ENCODE measurements at regions not wholly inside any gene's neighbourhood (a gene's known extent, or its start where the extent isn't known, plus 50 kb on each side); places are given as distances from the start of the nearest gene placed in this dataset.

- intact Hi-C loops (cut with DNase I, micrococcal nuclease), result no loop called here
- H3K27ac Mint-ChIP-seq, result no peak overlapping the region
- H3K27ac ChIP-seq (ENCODE audit: low read depth in 1 of 2, low read length in 2 of 2), result no peak overlapping the region
- TF ChIP-seq, protein P1, sequence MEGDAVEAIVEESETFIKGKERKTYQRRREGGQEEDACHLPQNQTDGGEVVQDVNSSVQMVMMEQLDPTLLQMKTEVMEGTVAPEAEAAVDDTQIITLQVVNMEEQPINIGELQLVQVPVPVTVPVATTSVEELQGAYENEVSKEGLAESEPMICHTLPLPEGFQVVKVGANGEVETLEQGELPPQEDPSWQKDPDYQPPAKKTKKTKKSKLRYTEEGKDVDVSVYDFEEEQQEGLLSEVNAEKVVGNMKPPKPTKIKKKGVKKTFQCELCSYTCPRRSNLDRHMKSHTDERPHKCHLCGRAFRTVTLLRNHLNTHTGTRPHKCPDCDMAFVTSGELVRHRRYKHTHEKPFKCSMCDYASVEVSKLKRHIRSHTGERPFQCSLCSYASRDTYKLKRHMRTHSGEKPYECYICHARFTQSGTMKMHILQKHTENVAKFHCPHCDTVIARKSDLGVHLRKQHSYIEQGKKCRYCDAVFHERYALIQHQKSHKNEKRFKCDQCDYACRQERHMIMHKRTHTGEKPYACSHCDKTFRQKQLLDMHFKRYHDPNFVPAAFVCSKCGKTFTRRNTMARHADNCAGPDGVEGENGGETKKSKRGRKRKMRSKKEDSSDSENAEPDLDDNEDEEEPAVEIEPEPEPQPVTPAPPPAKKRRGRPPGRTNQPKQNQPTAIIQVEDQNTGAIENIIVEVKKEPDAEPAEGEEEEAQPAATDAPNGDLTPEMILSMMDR (IDR thresholded peaks at IDR 0.05), result no peak
- no peaks in the 10 kb centered on the region for H3K4me1 Mint-ChIP-seq (ENCODE audit: low read depth)
- no peaks in the 10 kb centered on the region for H3K4me1 ChIP-seq (ENCODE audit: insufficient read depth, low read length)
- no peaks in the 10 kb centered on the region for H3K36me3 ChIP-seq (ENCODE audit: insufficient read depth, low read length)
- no peaks in the 10 kb centered on the region for H3K36me3 Mint-ChIP-seq (ENCODE audit: low read depth)
- H3K9me3 Mint-ChIP-seq, result no peaks in the 10 kb centered on the region
- ChIA-PET POLR2A (no interaction called here), CTCF (no interaction called here)
- H3K9me3 ChIP-seq (ENCODE audit: control insufficient read depth in 1 of 2, insufficient read depth in 1 of 2, low read length in 2 of 2), result no peaks in the 10 kb centered on the region
- H3K4me3 ChIP-seq (ENCODE audit: low read length), result no peak overlapping the region
- ATAC-seq (ENCODE audit: poor library complexity) (no peak), DNase-seq (no peak)
- no peaks in the 10 kb centered on the region for H3K27me3 ChIP-seq (ENCODE audit: control insufficient read depth in 1 of 2, insufficient read depth in 2 of 2, low read length in 2 of 2)
- H3K27me3 Mint-ChIP-seq, result no peaks in the 10 kb centered on the region
- H3K4me3 Mint-ChIP-seq, result no peak overlapping the region
Observed at GRCh38 chr11:92738276-92738675, 231.2 kb upstream of the MTNR1B start.

DNA sequence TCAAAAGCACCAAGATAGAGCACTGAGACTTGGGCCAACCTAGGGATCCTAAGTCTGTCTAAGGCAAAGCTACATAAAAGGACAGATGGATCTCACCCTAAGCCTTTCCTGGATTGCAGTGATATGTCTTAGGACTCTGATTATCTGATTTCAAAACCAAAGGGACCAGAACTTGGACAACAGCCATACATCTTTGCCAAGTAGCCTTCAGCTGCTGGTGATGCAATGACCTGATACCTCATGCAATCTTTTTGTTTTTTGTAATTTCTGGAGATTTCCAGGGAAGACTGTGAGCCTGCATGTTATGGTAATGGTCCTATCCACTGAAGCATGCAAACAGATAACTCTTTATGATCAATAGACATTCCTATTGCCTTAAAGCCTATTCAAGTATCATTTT, 230.4 kb upstream of the MTNR1B start:
- Histone ChIP-seq H3K4me1 (ENCODE audit: insufficient read depth, low read length) (no peaks in the 10 kb centered on the region), H3K4me3 (ENCODE audit: low read length) (no peak overlapping the region), H3K9me3 (ENCODE audit: control insufficient read depth in 1 of 2, insufficient read depth in 1 of 2, low read length in 2 of 2) (no peaks in the 10 kb centered on the region), H3K36me3 (ENCODE audit: insufficient read depth, low read length) (no peaks in the 10 kb centered on the region), H3K27me3 (ENCODE audit: control insufficient read depth in 1 of 2, insufficient read depth in 2 of 2, low read length in 2 of 2) (no peaks in the 10 kb centered on the region), H3K27ac (ENCODE audit: low read depth in 1 of 2, low read length in 2 of 2) (no peak overlapping the region)
- intact Hi-C loops (cut with DNase I, micrococcal nuclease), result no loop called here
- Mint-ChIP-seq H3K36me3 (ENCODE audit: low read depth) (no peaks in the 10 kb centered on the region), H3K4me1 (ENCODE audit: low read depth) (no peaks in the 10 kb centered on the region), H3K9me3 (no peaks in the 10 kb centered on the region), H3K27me3 (no peaks in the 10 kb centered on the region), H3K4me3 (no peak overlapping the region), H3K27ac (no peak overlapping the region)
- ATAC-seq (ENCODE audit: poor library complexity), result no peak
- TF ChIP-seq, protein P1 (IDR thresholded peaks at IDR 0.05), result no peak
- ChIA-PET POLR2A (no interaction called here), CTCF (no interaction called here)
- DNase-seq, result no peak

DNA sequence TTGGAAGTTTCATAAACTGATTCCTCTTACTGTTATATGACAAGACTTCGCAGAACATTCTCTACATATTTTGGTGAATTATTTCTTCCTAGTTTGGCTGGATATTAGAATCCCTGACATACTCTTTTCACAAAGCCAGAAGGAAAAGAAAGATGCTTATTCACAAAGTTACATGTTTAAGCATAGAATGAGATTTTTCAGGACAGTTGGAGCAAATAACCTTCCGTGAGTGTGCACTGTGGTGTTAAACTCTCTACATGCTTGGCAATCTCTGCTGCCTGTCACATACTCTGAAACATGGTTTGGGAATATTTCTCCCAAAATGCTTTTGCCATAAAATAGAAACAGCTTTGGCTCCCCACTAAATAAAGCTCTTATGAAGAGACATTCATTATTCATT, 230.0 kb upstream of the MTNR1B start:
- no peaks in the 10 kb centered on the region for H3K27me3 ChIP-seq (ENCODE audit: control insufficient read depth in 1 of 2, insufficient read depth in 2 of 2, low read length in 2 of 2)
- no peak overlapping the region for H3K27ac Mint-ChIP-seq
- no peaks in the 10 kb centered on the region for H3K9me3 ChIP-seq (ENCODE audit: control insufficient read depth in 1 of 2, insufficient read depth in 1 of 2, low read length in 2 of 2)
- H3K36me3 ChIP-seq (ENCODE audit: insufficient read depth, low read length), result no peaks in the 10 kb centered on the region
- ATAC-seq (ENCODE audit: poor library complexity) (no peak), DNase-seq (no peak)
- H3K36me3 Mint-ChIP-seq (ENCODE audit: low read depth), result no peaks in the 10 kb centered on the region
- ChIA-PET CTCF (no interaction called here), POLR2A (no interaction called here)
- no peak overlapping the region for H3K27ac ChIP-seq (ENCODE audit: low read depth in 1 of 2, low read length in 2 of 2)
- TF ChIP-seq, protein P1 (IDR thresholded peaks at IDR 0.05), result no peak
- no peaks in the 10 kb centered on the region for H3K27me3 Mint-ChIP-seq
- no peak overlapping the region for H3K4me3 Mint-ChIP-seq
- H3K4me1 Mint-ChIP-seq (ENCODE audit: low read depth), result no peaks in the 10 kb centered on the region
- H3K4me1 ChIP-seq (ENCODE audit: insufficient read depth, low read length), result no peaks in the 10 kb centered on the region
- H3K4me3 ChIP-seq (ENCODE audit: low read length), result no peak overlapping the region
- intact Hi-C loops (cut with DNase I, micrococcal nuclease), result no loop called here
- H3K9me3 Mint-ChIP-seq, result no peaks in the 10 kb centered on the region
